Tibial nerve (tissue), 4 donors: ENCODE measurements at regions not wholly inside any gene's neighbourhood (a gene's known extent, or its start where the extent isn't known, plus 50 kb on each side); places are given as distances from the start of the nearest gene placed in this dataset.

Experiments used
- DNase-seq, 2 donors: peaks; one replicate each; pipeline ENCODE4 v3.0.0-alpha.2; 2019; ENCODE audit warnings: low spot score in 2 of 2
- H3K27ac ChIP-seq, 4 donors: fragments of 200-600 bp; sonication (generic) in 3 of 4; one replicate each; pipeline ENCODE4 v1.5.1; 2017 to 2019; ENCODE audit warnings: mild to moderate bottlenecking in 1 of 4
- H3K27me3 ChIP-seq, 2 donors: fragments of 200-600 bp; sonication (generic) in 1 of 2; one replicate each; pipeline versions ENCODE4 v1.5.1 to v1.6.0; 2017 to 2019
- H3K36me3 ChIP-seq, 3 donors: fragments of 200-600 bp; sonication (generic); one replicate each; pipeline ENCODE4 v1.5.1; 2018 to 2019
- H3K4me1 ChIP-seq, 4 donors: fragments of 200-600 bp; sonication (generic) in 3 of 4; one replicate each; pipeline ENCODE4 v1.5.1; 2017 to 2019
- H3K4me3 ChIP-seq, 4 donors: fragments of 200-600 bp; sonication (generic) in 3 of 4; one replicate each; pipeline ENCODE4 v1.5.1; 2017 to 2019; ENCODE audit warnings: mild to moderate bottlenecking in 1 of 4, moderate library complexity in 1 of 4
- H3K9me3 ChIP-seq, 4 donors: fragments of 200-600 bp; sonication (generic) in 3 of 4; one replicate each; pipeline ENCODE4 v1.5.1; 2017 to 2019
- EP300 ChIP-seq, 2 donors: sonication (generic); formaldehyde crosslinking; IDR thresholded peaks; one replicate each; pipeline ENCODE4 v1.6.1; 2017; ENCODE audit warnings: antibody characterized with exemption in 2 of 2, mild to moderate bottlenecking in 1 of 2
- POLR2A ChIP-seq, 2 donors: fragments of 450-650 bp; IDR thresholded peaks; one replicate each; pipeline ENCODE4 v1.6.1; 2017; ENCODE audit warnings: antibody characterized with exemption in 2 of 2, mild to moderate bottlenecking in 2 of 2, moderate library complexity in 2 of 2
- WGBS, 2 donors: methylation state at CpG; one replicate each; pipeline ENCODE4 v1.1.5; 2018; 5-methylcytosine and 5-hydroxymethylcytosine counted together
- TF ChIP-seq, protein P1 (sequence below), 5 experiments: fragments of 200-600 bp in 3 of 5; fragments of 450-650 bp in 2 of 5; sonication (generic) in 3 of 5; IDR thresholded peaks; one replicate each; pipeline ENCODE4 v1.5.1; 2016 to 2019; ENCODE audit warnings: antibody characterized with exemption in 5 of 5, mild to moderate bottlenecking in 3 of 5, moderate library complexity in 2 of 5

GRCh38 chr11:127568891-127569290 is 568.3 kb upstream of the KIRREL3 start:
- no peaks in the 10 kb centered on the region for H3K27me3 ChIP-seq
- no peaks in the 10 kb centered on the region for H3K36me3 ChIP-seq
- no peak overlapping the region for H3K4me3 ChIP-seq
- no peaks in the 10 kb centered on the region for H3K9me3 ChIP-seq
- TF ChIP-seq, protein P1, sequence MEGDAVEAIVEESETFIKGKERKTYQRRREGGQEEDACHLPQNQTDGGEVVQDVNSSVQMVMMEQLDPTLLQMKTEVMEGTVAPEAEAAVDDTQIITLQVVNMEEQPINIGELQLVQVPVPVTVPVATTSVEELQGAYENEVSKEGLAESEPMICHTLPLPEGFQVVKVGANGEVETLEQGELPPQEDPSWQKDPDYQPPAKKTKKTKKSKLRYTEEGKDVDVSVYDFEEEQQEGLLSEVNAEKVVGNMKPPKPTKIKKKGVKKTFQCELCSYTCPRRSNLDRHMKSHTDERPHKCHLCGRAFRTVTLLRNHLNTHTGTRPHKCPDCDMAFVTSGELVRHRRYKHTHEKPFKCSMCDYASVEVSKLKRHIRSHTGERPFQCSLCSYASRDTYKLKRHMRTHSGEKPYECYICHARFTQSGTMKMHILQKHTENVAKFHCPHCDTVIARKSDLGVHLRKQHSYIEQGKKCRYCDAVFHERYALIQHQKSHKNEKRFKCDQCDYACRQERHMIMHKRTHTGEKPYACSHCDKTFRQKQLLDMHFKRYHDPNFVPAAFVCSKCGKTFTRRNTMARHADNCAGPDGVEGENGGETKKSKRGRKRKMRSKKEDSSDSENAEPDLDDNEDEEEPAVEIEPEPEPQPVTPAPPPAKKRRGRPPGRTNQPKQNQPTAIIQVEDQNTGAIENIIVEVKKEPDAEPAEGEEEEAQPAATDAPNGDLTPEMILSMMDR (IDR thresholded peaks at IDR 0.05) = no peak
- TF ChIP-seq EP300 (IDR thresholded peaks at IDR 0.05) (no peak), POLR2A (IDR thresholded peaks at IDR 0.05) (no peak)
- no peak for DNase-seq
- H3K27ac ChIP-seq = no peak overlapping the region
- H3K4me1 ChIP-seq = no peaks in the 10 kb centered on the region
- 73 to 78% methylated on average over 3 of the region's 3 CpGs for WGBS, 2 donors

DNA sequence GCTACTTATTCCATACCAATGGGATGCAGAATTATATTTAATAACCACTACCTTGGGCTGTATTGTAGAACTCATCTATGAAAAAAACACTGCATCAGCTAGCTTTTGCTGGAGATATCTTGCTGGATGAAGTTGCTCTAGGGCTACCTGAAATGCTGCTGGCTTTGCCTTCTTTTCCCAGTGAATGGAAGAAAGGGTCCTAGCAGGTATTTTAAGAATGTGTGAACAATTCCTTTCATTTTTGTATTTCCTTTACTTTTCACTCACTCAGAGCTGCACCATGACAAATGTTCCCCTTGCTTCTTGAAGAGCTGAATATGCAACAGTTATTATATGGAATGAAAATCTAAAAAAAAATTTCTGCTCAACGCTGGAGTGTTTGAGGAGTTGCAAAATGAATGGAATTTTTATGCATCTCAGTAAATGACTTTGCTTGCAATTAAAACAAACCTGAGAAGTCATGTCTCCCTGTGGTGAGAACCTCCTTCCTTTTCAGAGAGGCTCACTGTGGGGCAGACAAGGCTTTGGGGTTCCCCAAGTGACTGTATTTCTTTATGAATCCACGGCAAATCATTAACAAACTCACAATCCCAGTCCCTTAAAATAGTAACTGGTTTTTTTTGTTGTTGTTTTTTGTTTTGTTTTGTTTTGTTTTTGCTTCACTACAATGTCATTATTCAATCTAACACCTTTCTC is 566.8 kb upstream of the KIRREL3 start:
- WGBS, 2 donors = 43 to 49% methylated on average over 2 of the region's 2 CpGs

GRCh38 chr11:127564810-127565209 is 564.2 kb upstream of the KIRREL3 start:
- no peaks in the 10 kb centered on the region for H3K4me1 ChIP-seq
- 82 to 85% methylated on average over 4 of the region's 4 CpGs for WGBS, 2 donors
- H3K27me3 ChIP-seq = no peaks in the 10 kb centered on the region
- no peak for DNase-seq
- no peaks in the 10 kb centered on the region for H3K36me3 ChIP-seq
- no peak overlapping the region for H3K4me3 ChIP-seq
- H3K27ac ChIP-seq = no peak overlapping the region
- H3K9me3 ChIP-seq = no peaks in the 10 kb centered on the region
- TF ChIP-seq, protein P1 (IDR thresholded peaks at IDR 0.05) = no peak
- TF ChIP-seq EP300 (IDR thresholded peaks at IDR 0.05) (no peak), POLR2A (IDR thresholded peaks at IDR 0.05) (no peak)

More for the DNA sequence above, 566.8 kb upstream of the KIRREL3 start:
- no peak for DNase-seq
- H3K27ac ChIP-seq = no peak overlapping the region
- H3K4me3 ChIP-seq = no peak overlapping the region
- H3K9me3 ChIP-seq = no peaks in the 10 kb centered on the region
- H3K27me3 ChIP-seq = no peaks in the 10 kb centered on the region
- no peaks in the 10 kb centered on the region for H3K36me3 ChIP-seq
- H3K4me1 ChIP-seq = no peaks in the 10 kb centered on the region
- TF ChIP-seq, protein P1 (IDR thresholded peaks at IDR 0.05) = no peak
- TF ChIP-seq POLR2A (IDR thresholded peaks at IDR 0.05) (no peak), EP300 (IDR thresholded peaks at IDR 0.05) (no peak)

DNA sequence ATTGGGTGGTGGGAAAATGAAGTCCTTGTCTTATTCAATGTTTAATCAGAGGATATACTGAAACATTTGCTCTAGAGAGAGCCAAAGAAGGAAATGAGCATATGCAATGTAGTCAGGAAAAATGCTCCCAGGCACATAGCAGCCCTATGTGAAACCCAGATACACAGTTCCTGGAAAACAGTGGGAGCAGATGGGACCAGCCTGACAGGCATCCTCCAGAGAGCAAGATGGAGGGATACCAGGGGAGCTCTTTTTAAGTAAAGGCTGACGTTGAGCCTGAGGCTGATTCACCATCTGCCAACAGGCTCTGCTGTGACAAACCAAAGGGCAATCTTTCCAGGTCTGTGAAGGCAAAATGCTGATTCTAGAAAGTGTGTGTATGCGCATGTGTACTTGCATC is 559.4 kb upstream of the KIRREL3 start:
- TF ChIP-seq, protein P1 (IDR thresholded peaks at IDR 0.05) = no peak
- no peak for TF ChIP-seq POLR2A (IDR thresholded peaks at IDR 0.05)
- TF ChIP-seq EP300 (IDR thresholded peaks at IDR 0.05) = no peak
- H3K27ac ChIP-seq = no peak overlapping the region
- no peak for DNase-seq
- no peaks in the 10 kb centered on the region for H3K27me3 ChIP-seq
- H3K36me3 ChIP-seq = no peaks in the 10 kb centered on the region
- H3K4me3 ChIP-seq = no peak overlapping the region
- H3K9me3 ChIP-seq = no peaks in the 10 kb centered on the region
- H3K4me1 ChIP-seq = no peaks in the 10 kb centered on the region
- 27 to 69% methylated on average over 2 of the region's 2 CpGs for WGBS, 2 donors

- Histone ChIP-seq H3K4me3 (no peak overlapping the region), H3K36me3 (no peaks in the 10 kb centered on the region), H3K27me3 (no peaks in the 10 kb centered on the region), H3K9me3 (no peaks in the 10 kb centered on the region), H3K4me1 (no peaks in the 10 kb centered on the region), H3K27ac (no peak overlapping the region)
- DNase-seq = no peak
- whole genome bisulfite sequencing, 2 donors = 82 to 87% methylated on average over 6 of the region's 6 CpGs
- TF ChIP-seq EP300 (IDR thresholded peaks at IDR 0.05) (no peak), POLR2A (IDR thresholded peaks at IDR 0.05) (no peak)
- TF ChIP-seq, protein P1 (IDR thresholded peaks at IDR 0.05) = no peak
Measured at GRCh38 chr11:127552446-127552845, 551.9 kb upstream of the KIRREL3 start.
